Pancreas (tissue), 10 donors: ENCODE measurements at regions not wholly inside any gene's neighbourhood (a gene's known extent, or its start where the extent isn't known, plus 50 kb on each side); places are given as distances from the start of the nearest gene placed in this dataset.

Source experiments
- ATAC-seq, 4 donors: fragments of 200-7000 bp; cut with Tn5 transposase; one replicate each; pipeline versions ENCODE4 v1.8.0 to v1.9.1; 2020; ENCODE audit warnings: mild to moderate bottlenecking in 4 of 4, moderate library complexity in 4 of 4
- DNase-seq, 6 donors: peaks; one replicate each; pipeline ENCODE4 v3.0.0-alpha.2; 2020
- FAIRE-seq: peaks from 2 replicates; lab custom pipeline; 2012; peaks lifted over from hg19 to GRCh38; lab: Jason Lieb, UNC
- H3K27ac ChIP-seq, 4 donors: fragments of 200-600 bp; sonication (generic); 1 replicate in 3 of 4; 2 replicates in 1 of 4; pipeline versions ENCODE4 v1.5.0 to v1.8.0; 2020
- H3K27me3 ChIP-seq, 4 donors: fragments of 200-600 bp; one replicate each; pipeline ENCODE4 v1.8.0; 2021
- H3K36me3 ChIP-seq, 3 donors: fragments of 200-600 bp; sonication (generic) in 1 of 3; one replicate each; pipeline versions ENCODE4 v1.5.0 to v1.8.0; 2020 to 2021
- H3K4me1 ChIP-seq, 3 donors: fragments of 200-600 bp; one replicate each; pipeline ENCODE4 v1.8.0; 2021
- H3K4me3 ChIP-seq, 4 donors: fragments of 200-600 bp; sonication (generic) in 2 of 4; one replicate each; pipeline versions ENCODE4 v1.5.0 to v1.8.0; 2020 to 2021
- H3K9me3 ChIP-seq, 4 donors: fragments of 200-600 bp; one replicate each; pipeline ENCODE4 v1.8.0; 2021
- CTCF ChIP-seq, 4 donors: fragments of 200-600 bp; sonication (generic) in 3 of 4; IDR thresholded peaks; one replicate each; pipeline versions ENCODE4 v1.5.0 to v1.8.0; 2021; ENCODE audit warnings: antibody characterized with exemption in 4 of 4
- WGBS, 2 donors: extraction: QIAGEN DNeasy Blood & Tissue Kit; methylation state at CpG; one replicate each; pipeline ENCODE4 v1.1.7; 2013; 5-methylcytosine and 5-hydroxymethylcytosine counted together
- intact Hi-C, 3 donors: fragments of 100-400 bp; cut with DNase I; formaldehyde crosslinking; loops; one replicate each; pipeline versions ENCODE4 v1.11.1 to v1.14.2; 2022
- donor health status: healthy with polysubstance abuse.
- donor health status: DM: no; HTN: no; CAD: no; lungs with moderate emphysema.
- donor health status: DM: no; HTN: no; CAD: no.
- donor health status: control.
- donor health status: control.
- donor health status: Bipolar disorder and iron deficiency.
- donor health status: DM: yes; HTN: yes; CAD: no.
- donor health status: DM: no; HTN: no; CAD: no.
- donor health status: DM: no; HTN: no; CAD: no.
- donor health status: DM: yes; HTN: yes; CAD: no.

- Histone ChIP-seq H3K9me3 (no peaks in the 10 kb centered on the region), H3K4me1 (no peaks in the 10 kb centered on the region), H3K4me3 (no peak overlapping the region), H3K27ac (no peak overlapping the region), H3K27me3 (no peaks in the 10 kb centered on the region), H3K36me3 (no peaks in the 10 kb centered on the region)
- ATAC-seq (no peak), FAIRE-seq (no peak), DNase-seq (no peak)
- intact Hi-C loops, result no loop called here
- 38 to 87% methylated on average over 2 of the region's 2 CpGs for WGBS, 2 donors
- TF ChIP-seq CTCF (IDR thresholded peaks at IDR 0.05), result no peak
Measured at GRCh38 chr14:101379842-101380241, 181.5 kb upstream of the DIO3 start.

- intact Hi-C loops, result no loop called here
- Histone ChIP-seq H3K36me3 (no peaks in the 10 kb centered on the region), H3K9me3 (no peaks in the 10 kb centered on the region), H3K27ac (no peak overlapping the region), H3K27me3 (no peaks in the 10 kb centered on the region), H3K4me3 (no peak overlapping the region), H3K4me1 (no peaks in the 10 kb centered on the region)
- DNase-seq (no peak), FAIRE-seq (no peak), ATAC-seq (no peak)
- no peak for TF ChIP-seq CTCF (IDR thresholded peaks at IDR 0.05)
- 85 to 91% methylated on average over 3 of the region's 3 CpGs for WGBS, 2 donors
Measured at GRCh38 chr14:101380512-101380911, 180.8 kb upstream of the DIO3 start.

GRCh38 chr14:101380940-101381339, 180.4 kb upstream of the DIO3 start:
- Histone ChIP-seq H3K27me3 (no peaks in the 10 kb centered on the region), H3K27ac (no peak overlapping the region), H3K9me3 (no peaks in the 10 kb centered on the region), H3K4me3 (no peak overlapping the region), H3K36me3 (no peaks in the 10 kb centered on the region), H3K4me1 (no peaks in the 10 kb centered on the region)
- ATAC-seq, result no peak
- no peak for TF ChIP-seq CTCF (IDR thresholded peaks at IDR 0.05)
- intact Hi-C loops, result no loop called here
- DNase-seq, result no peak
- no peak for FAIRE-seq

DNA sequence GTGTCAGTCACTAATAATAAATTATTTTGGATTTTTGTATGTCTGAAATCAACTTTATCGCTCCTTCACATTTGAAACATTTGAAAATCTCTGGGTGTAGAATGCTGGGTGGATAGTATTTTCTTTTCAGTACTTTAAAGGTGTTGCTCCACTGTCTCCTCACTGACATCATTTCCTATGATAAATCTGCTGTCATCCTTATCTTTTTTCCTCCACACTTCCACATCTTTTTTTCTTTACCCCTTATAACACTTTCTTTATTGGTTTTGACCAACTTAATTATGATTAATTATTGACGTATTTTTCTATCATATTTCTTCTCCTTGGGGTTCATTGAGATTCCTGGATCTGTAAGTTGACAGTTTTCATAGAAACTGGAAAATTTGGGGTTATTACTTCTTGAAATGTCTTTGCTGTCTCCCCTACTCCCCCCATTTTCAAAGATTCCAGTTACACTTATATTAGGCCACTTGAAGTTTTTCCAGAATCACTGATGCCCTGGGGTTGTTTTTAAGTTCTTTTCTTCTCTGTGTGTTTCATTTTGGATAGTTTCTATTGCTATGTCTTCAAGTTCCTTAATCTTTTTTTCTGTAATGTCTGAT, 177.5 kb upstream of the DIO3 start:
- Histone ChIP-seq H3K9me3 (no peaks in the 10 kb centered on the region), H3K4me3 (no peak overlapping the region), H3K36me3 (no peaks in the 10 kb centered on the region), H3K27me3 (no peaks in the 10 kb centered on the region), H3K27ac (no peak overlapping the region), H3K4me1 (no peaks in the 10 kb centered on the region)
- DNase-seq, result no peak
- no peak for ATAC-seq
- TF ChIP-seq CTCF (IDR thresholded peaks at IDR 0.05), result no peak
- intact Hi-C loops, result no loop called here
- WGBS, 2 donors, result 84 to 91% methylated on average over 2 of the region's 2 CpGs
- FAIRE-seq, result no peak

DNA sequence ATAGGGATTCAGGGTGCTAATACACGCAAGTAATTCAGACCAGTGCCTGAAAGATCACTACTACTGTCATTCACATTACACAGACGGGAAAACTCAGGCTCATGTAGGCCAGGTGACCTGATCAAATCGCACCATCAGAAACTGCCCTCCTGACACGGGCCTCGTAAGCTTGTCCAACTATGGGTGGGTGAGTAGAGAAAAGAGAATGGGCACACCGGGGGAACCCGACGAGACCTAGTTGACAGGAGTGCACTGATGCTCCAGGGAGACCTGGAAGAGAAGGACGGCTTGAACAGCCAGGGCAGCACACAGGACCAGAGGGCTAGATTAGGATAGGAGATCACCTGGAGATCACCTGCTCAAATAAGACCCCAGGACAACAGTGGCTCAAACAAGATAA, 166.9 kb upstream of the DIO3 start:
- 93 to 94% methylated on average over 9 of the region's 9 CpGs for WGBS, 2 donors
- H3K4me3 ChIP-seq, result no peak overlapping the region
- intact Hi-C loops, result no loop called here
- TF ChIP-seq CTCF (IDR thresholded peaks at IDR 0.05), result no peak
- H3K4me1 ChIP-seq, result no peaks in the 10 kb centered on the region
- DNase-seq, result no peak
- H3K9me3 ChIP-seq, result no peaks in the 10 kb centered on the region
- no peak for FAIRE-seq
- no peak overlapping the region for H3K27ac ChIP-seq
- no peaks in the 10 kb centered on the region for H3K36me3 ChIP-seq
- ATAC-seq, result no peak
- no peaks in the 10 kb centered on the region for H3K27me3 ChIP-seq
